ENCODE measurements at regions not wholly inside any gene's neighbourhood (a gene's known extent, or its start where the extent isn't known, plus 50 kb on each side); places are given as distances from the start of the nearest gene placed in this dataset.

DNA sequence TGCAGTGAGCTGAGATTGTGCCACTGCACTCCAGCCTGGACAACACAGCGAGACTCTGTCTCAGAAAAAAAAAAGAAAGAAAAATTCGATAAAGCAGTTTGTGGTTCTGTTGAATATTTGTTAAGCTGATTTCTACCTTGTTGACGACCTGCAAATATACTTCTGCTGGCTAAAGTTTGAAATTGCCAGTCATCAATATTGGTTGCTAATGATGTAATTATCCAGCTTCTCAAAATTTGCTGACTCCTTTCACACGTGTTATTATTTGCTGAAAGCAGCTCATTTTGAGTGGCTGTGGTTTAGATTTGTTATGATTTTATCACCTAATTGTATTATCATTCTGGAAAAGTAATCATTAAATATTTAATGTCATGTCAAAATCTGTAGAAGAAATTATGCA is 774.3 kb downstream of the QKI start:
- TF ChIP-seq, protein P1, sequence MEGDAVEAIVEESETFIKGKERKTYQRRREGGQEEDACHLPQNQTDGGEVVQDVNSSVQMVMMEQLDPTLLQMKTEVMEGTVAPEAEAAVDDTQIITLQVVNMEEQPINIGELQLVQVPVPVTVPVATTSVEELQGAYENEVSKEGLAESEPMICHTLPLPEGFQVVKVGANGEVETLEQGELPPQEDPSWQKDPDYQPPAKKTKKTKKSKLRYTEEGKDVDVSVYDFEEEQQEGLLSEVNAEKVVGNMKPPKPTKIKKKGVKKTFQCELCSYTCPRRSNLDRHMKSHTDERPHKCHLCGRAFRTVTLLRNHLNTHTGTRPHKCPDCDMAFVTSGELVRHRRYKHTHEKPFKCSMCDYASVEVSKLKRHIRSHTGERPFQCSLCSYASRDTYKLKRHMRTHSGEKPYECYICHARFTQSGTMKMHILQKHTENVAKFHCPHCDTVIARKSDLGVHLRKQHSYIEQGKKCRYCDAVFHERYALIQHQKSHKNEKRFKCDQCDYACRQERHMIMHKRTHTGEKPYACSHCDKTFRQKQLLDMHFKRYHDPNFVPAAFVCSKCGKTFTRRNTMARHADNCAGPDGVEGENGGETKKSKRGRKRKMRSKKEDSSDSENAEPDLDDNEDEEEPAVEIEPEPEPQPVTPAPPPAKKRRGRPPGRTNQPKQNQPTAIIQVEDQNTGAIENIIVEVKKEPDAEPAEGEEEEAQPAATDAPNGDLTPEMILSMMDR (IDR thresholded peaks at IDR 0.05; ENCODE audit: poor library complexity): no peak
- TF ChIP-seq EZH2phosphoT487 (IDR thresholded peaks at IDR 0.05; ENCODE audit: low read depth, severe bottlenecking, unreplicated experiment): no peak
